PC-3 (cell line): ENCODE measurements at regions not wholly inside any gene's neighbourhood (a gene's known extent, or its start where the extent isn't known, plus 50 kb on each side); places are given as distances from the start of the nearest gene placed in this dataset.

Experiments
- ATAC-seq: fragments of 200-7000 bp; cut with Tn5 transposase; 2 replicates; pipeline ENCODE4 v1.9.1; 2020; ENCODE audit warnings: mild to moderate bottlenecking, moderate library complexity
- BruUV-seq: library from RNA; stranded (reverse); fragments of 400-500 nt; replicated peaks from 2 replicates; lab custom pipeline; 2021; lab: Mats Ljungman, UMichigan
- CTCF ChIA-PET: fragments of 300-600 bp; sonication (Branson Sonifier 250); formaldehyde crosslinking; loops from one replicate; lab custom pipeline; 2022; ENCODE audit warnings: antibody characterized with exemption; lab: Charles Lee
- POLR2A ChIA-PET: fragments of 300-600 bp; sonication (Branson Sonifier 250); formaldehyde crosslinking; loops from one replicate; lab custom pipeline; 2022; ENCODE audit warnings: antibody characterized with exemption; ENCODE audit not compliant: unreplicated experiment; lab: Charles Lee
- DNase-seq: peaks from one replicate; pipeline ENCODE4 v3.0.0-alpha.2; 2015
- H2AFZ ChIP-seq: fragments of 300-600 bp; sonication (generic); 2 replicates; pipeline ENCODE4 v1.6.0; 2016; ENCODE audit warnings: antibody characterized with exemption, low read length
- H3F3A ChIP-seq: fragments of 300-600 bp; sonication (generic); one replicate; pipeline ENCODE4 v1.6.0; 2017; ENCODE audit warnings: antibody characterized with exemption, low read length, control low read depth, mild to moderate bottlenecking; ENCODE audit not compliant: unreplicated experiment
- H3K27ac ChIP-seq: fragments of 300-600 bp; sonication (generic); 2 replicates; pipeline ENCODE4 v1.5.1; 2016; ENCODE audit warnings: mild to moderate bottlenecking, low read length
- H3K27me3 ChIP-seq: fragments of 300-600 bp; sonication (generic); 2 replicates; pipeline ENCODE4 v1.6.1; 2016; ENCODE audit warnings: low read length, mixed read lengths
- H3K36me3 ChIP-seq: fragments of 300-600 bp; sonication (generic); 2 replicates; pipeline ENCODE4 v1.6.1; 2016; ENCODE audit warnings: low read depth, mixed run types, low read length, mixed read lengths
- H3K4me1 ChIP-seq: fragments of 300-600 bp; sonication (generic); 2 replicates; pipeline ENCODE4 v1.5.1; 2016; ENCODE audit warnings: low read length; ENCODE audit not compliant: insufficient read depth
- H3K4me2 ChIP-seq: fragments of 300-600 bp; sonication (generic); 2 replicates; pipeline ENCODE4 v1.6.0; 2016; ENCODE audit warnings: low read length
- H3K4me3 ChIP-seq: fragments of 300-600 bp; sonication (generic); 2 replicates; pipeline ENCODE4 v1.5.1; 2016; ENCODE audit warnings: mild to moderate bottlenecking, low read length, mixed read lengths
- H3K79me2 ChIP-seq: fragments of 300-600 bp; sonication (generic); 2 replicates; pipeline ENCODE4 v1.6.1; 2017; ENCODE audit warnings: low read length, mixed read lengths
- H3K9ac ChIP-seq: fragments of 300-600 bp; sonication (generic); 2 replicates; pipeline ENCODE4 v1.6.0; 2016; ENCODE audit warnings: mild to moderate bottlenecking, low read length
- H3K9me2 ChIP-seq: fragments of 300-600 bp; sonication (generic); replicated peaks from 2 replicates; pipeline ENCODE4 v1.6.1; 2016; ENCODE audit warnings: mixed run types, low read length, mixed read lengths
- H3K9me3 ChIP-seq: fragments of 300-600 bp; sonication (generic); 2 replicates; pipeline ENCODE4 v1.6.1; 2016; ENCODE audit warnings: low read length, mixed read lengths
- H4K20me1 ChIP-seq: fragments of 300-600 bp; sonication (generic); 2 replicates; pipeline ENCODE4 v1.6.1; 2016; ENCODE audit warnings: low read length, mixed read lengths
- CTCF ChIP-seq: fragments of 300-600 bp; sonication (generic); conservative IDR thresholded peaks from 2 replicates; pipeline ENCODE4 v1.5.1; 2017; ENCODE audit warnings: antibody characterized with exemption, low read depth, mild to moderate bottlenecking, low read length
- EZH2 ChIP-seq: fragments of 300-600 bp; sonication (generic); IDR thresholded peaks from one replicate; pipeline ENCODE4 v1.6.1; 2017; ENCODE audit warnings: antibody characterized with exemption, mild to moderate bottlenecking, low read length; ENCODE audit not compliant: unreplicated experiment
- EZH2phosphoT487 ChIP-seq: fragments of 300-600 bp; sonication (generic); IDR thresholded peaks from 2 replicates; pipeline ENCODE4 v1.6.1; 2018; ENCODE audit warnings: mild to moderate bottlenecking, antibody characterized with exemption, low read length, borderline replicate concordance
- intact Hi-C: fragments of 100-400 bp; cut with micrococcal nuclease; formaldehyde crosslinking; loops from 2 replicates; pipeline ENCODE4 v1.9.0; 2023

- Histone ChIP-seq H2AFZ (no peak overlapping the region), H3K4me2 (no peak overlapping the region), H3K9me3 (no peaks in the 10 kb centered on the region), H4K20me1 (no peaks in the 10 kb centered on the region), H3K36me3 (no peaks in the 10 kb centered on the region), H3K27me3 (no peaks in the 10 kb centered on the region), H3K79me2 (no peaks in the 10 kb centered on the region), H3K4me3 (no peak overlapping the region), H3F3A (no peaks in the 10 kb centered on the region), H3K9ac (no peak overlapping the region), H3K27ac (no peak overlapping the region), H3K9me2 (no peaks in the 10 kb centered on the region), H3K4me1 (no peaks in the 10 kb centered on the region)
- no peak for ATAC-seq
- CTCF ChIA-PET = no interaction called here
- BruUV-seq = no TSS peak
- intact Hi-C loops = no loop called here
- no peak for DNase-seq
- TF ChIP-seq EZH2phosphoT487 (no peak), CTCF (no peak)
- POLR2A ChIA-PET = no interaction called here
Observed at GRCh38 chr7:57198801-57199200, 66.6 kb upstream of the ZNF479 start.

GRCh38 chr7:57199252-57199651 is 67.0 kb upstream of the ZNF479 start:
- no peak overlapping the region for H3K4me3 ChIP-seq
- no TSS peak for BruUV-seq
- ChIA-PET POLR2A (no interaction called here), CTCF (no interaction called here)
- no peaks in the 10 kb centered on the region for H3K27me3 ChIP-seq
- H3K4me2 ChIP-seq = no peak overlapping the region
- intact Hi-C loops = no loop called here
- H3K79me2 ChIP-seq = no peaks in the 10 kb centered on the region
- no peaks in the 10 kb centered on the region for H3K9me2 ChIP-seq
- no peak for ATAC-seq
- H2AFZ ChIP-seq = no peak overlapping the region
- TF ChIP-seq EZH2 (no peak), EZH2phosphoT487 (no peak), CTCF (no peak)
- no peak overlapping the region for H3K9ac ChIP-seq
- H3K27ac ChIP-seq = no peak overlapping the region
- no peaks in the 10 kb centered on the region for H3K4me1 ChIP-seq
- H3K9me3 ChIP-seq = no peaks in the 10 kb centered on the region
- H4K20me1 ChIP-seq = no peaks in the 10 kb centered on the region
- H3K36me3 ChIP-seq = no peaks in the 10 kb centered on the region
- DNase-seq = no peak
- no peaks in the 10 kb centered on the region for H3F3A ChIP-seq

- no peaks in the 10 kb centered on the region for H3F3A ChIP-seq
- BruUV-seq = no TSS peak
- H3K9ac ChIP-seq = no peak overlapping the region
- H3K36me3 ChIP-seq = no peaks in the 10 kb centered on the region
- no peaks in the 10 kb centered on the region for H4K20me1 ChIP-seq
- no peak overlapping the region for H2AFZ ChIP-seq
- H3K27ac ChIP-seq = no peak overlapping the region
- intact Hi-C loops = no loop called here
- ATAC-seq = no peak
- TF ChIP-seq CTCF (no peak), EZH2phosphoT487 (no peak)
- H3K4me3 ChIP-seq = no peak overlapping the region
- H3K4me2 ChIP-seq = no peak overlapping the region
- ChIA-PET POLR2A (no interaction called here), CTCF (no interaction called here)
- no peaks in the 10 kb centered on the region for H3K27me3 ChIP-seq
- H3K4me1 ChIP-seq = no peaks in the 10 kb centered on the region
- H3K9me2 ChIP-seq = no peaks in the 10 kb centered on the region
- no peaks in the 10 kb centered on the region for H3K9me3 ChIP-seq
- no peak for DNase-seq
- H3K79me2 ChIP-seq = no peaks in the 10 kb centered on the region
Observed at GRCh38 chr7:57201021-57201894, 69.0 kb upstream of the ZNF479 start.
